IMR-90 (cell line): ENCODE measurements at regions not wholly inside any gene's neighbourhood (a gene's known extent, or its start where the extent isn't known, plus 50 kb on each side); places are given as distances from the start of the nearest gene placed in this dataset.

Experiments
- ATAC-seq: fragments of 200-7000 bp; cut with Tn5 transposase; 2 replicates; pipeline ENCODE4 v1.9.1; 2020; ENCODE audit warnings: low read depth, mild to moderate bottlenecking, moderate library complexity
- BruUV-seq: library from RNA; stranded (reverse); fragments of 400-500 nt; replicated peaks from 2 replicates; lab custom pipeline; 2021; lab: Mats Ljungman, UMichigan
- CTCF ChIA-PET: fragments of 300-600 bp; formaldehyde crosslinking; extraction: SDS; loops from one replicate; lab custom pipeline; 2021; ENCODE audit warnings: antibody characterized with exemption; lab: Yijun Ruan, JAX
- POLR2A ChIA-PET: fragments of 300-600 bp; sonication (Branson Sonifier 250); formaldehyde crosslinking; loops from one replicate; lab custom pipeline; 2022; ENCODE audit warnings: antibody characterized with exemption; ENCODE audit not compliant: unreplicated experiment; lab: Charles Lee
- DNase-seq: peaks from one replicate; pipeline ENCODE4 v3.0.0; 2013
- H2AFZ ChIP-seq: replicated peaks from 2 replicates; pipeline ENCODE3; 2013; ENCODE audit warnings: low read length, mild to moderate bottlenecking; ENCODE audit not compliant: poor library complexity
- H2AK5ac ChIP-seq: 2 replicates; pipeline ENCODE4 v1.6.1; 2013; ENCODE audit warnings: low read depth, low read length, inconsistent platforms
- H2AK9ac ChIP-seq: replicated peaks from 2 replicates; pipeline ENCODE3; 2013; ENCODE audit warnings: mild to moderate bottlenecking, low read depth, low read length, moderate library complexity; ENCODE audit not compliant: poor library complexity
- H2BK120ac ChIP-seq: 2 replicates; pipeline ENCODE4 v1.6.1; 2013; ENCODE audit warnings: low read depth, low read length, inconsistent platforms
- H2BK15ac ChIP-seq: 3 replicates; pipeline ENCODE4 v1.6.1; 2013; ENCODE audit warnings: low read depth, low read length, inconsistent platforms
- H2BK20ac ChIP-seq: 2 replicates; pipeline ENCODE4 v1.6.1; 2013; ENCODE audit warnings: low read depth, mild to moderate bottlenecking, inconsistent platforms, low read length, moderate library complexity
- H2BK5ac ChIP-seq: 2 replicates; pipeline ENCODE4 v1.6.1; 2013; ENCODE audit warnings: mild to moderate bottlenecking, low read depth, low read length, inconsistent platforms; ENCODE audit not compliant: poor library complexity, severe bottlenecking
- H3K14ac ChIP-seq: replicated peaks from 2 replicates; pipeline ENCODE4 v1.6.1; 2013; ENCODE audit warnings: low read depth, low read length, inconsistent platforms
- H3K18ac ChIP-seq: 2 replicates; pipeline ENCODE4 v1.6.1; 2013; ENCODE audit warnings: low read depth, low read length, control low read depth
- H3K23ac ChIP-seq: 2 replicates; pipeline ENCODE4 v1.6.1; 2013; ENCODE audit warnings: low read depth, low read length, inconsistent platforms
- H3K27ac ChIP-seq: 2 replicates; pipeline ENCODE4 v1.5.1; 2013; ENCODE audit warnings: mild to moderate bottlenecking, control low read depth, low read length; ENCODE audit not compliant: insufficient read depth
- H3K27me3 ChIP-seq: 2 replicates; pipeline ENCODE4 v1.6.1; 2013; ENCODE audit warnings: low read length; ENCODE audit not compliant: control insufficient read depth, insufficient read depth
- H3K36me3 ChIP-seq: 2 replicates; pipeline ENCODE4 v1.6.1; 2013; ENCODE audit warnings: low read length, mixed read lengths; ENCODE audit not compliant: control insufficient read depth, insufficient read depth
- H3K4ac ChIP-seq: 2 replicates; pipeline ENCODE4 v1.6.1; 2013; ENCODE audit warnings: low read depth, low read length, inconsistent platforms
- H3K4me1 ChIP-seq: 2 replicates; pipeline ENCODE4 v1.6.1; 2013; ENCODE audit warnings: low read length, mixed read lengths; ENCODE audit not compliant: control insufficient read depth, insufficient read depth
- H3K4me2 ChIP-seq: 2 replicates; pipeline ENCODE4 v1.6.1; 2013; ENCODE audit warnings: low read depth, mild to moderate bottlenecking, control low read depth, low read length, moderate library complexity
- H3K4me3 ChIP-seq: 2 replicates; pipeline ENCODE4 v1.5.1; 2013; ENCODE audit warnings: low read depth, mild to moderate bottlenecking, control low read depth, low read length, moderate library complexity; ENCODE audit not compliant: insufficient read depth
- H3K56ac ChIP-seq: 2 replicates; pipeline ENCODE4 v1.6.1; 2013; ENCODE audit warnings: low read length, inconsistent platforms; ENCODE audit not compliant: insufficient read depth; ENCODE audit errors: extremely low read depth
- H3K79me1 ChIP-seq, 2 experiments: 2 replicates each; pipeline ENCODE4 v1.6.1; 2013; ENCODE audit warnings: low read length in 2 of 2, inconsistent platforms in 1 of 2, low read depth in 1 of 2
- H3K9ac ChIP-seq: 2 replicates; pipeline ENCODE4 v1.6.1; 2013; ENCODE audit warnings: low read depth, low read length, control low read depth
- H3K9me1 ChIP-seq: 2 replicates; pipeline ENCODE4 v1.6.1; 2013; ENCODE audit warnings: low read length, inconsistent platforms; ENCODE audit not compliant: insufficient read depth
- H3K9me3 ChIP-seq: 2 replicates; pipeline ENCODE4 v1.6.1; 2013; ENCODE audit warnings: low read length; ENCODE audit not compliant: control insufficient read depth, insufficient read depth
- H4K20me1 ChIP-seq: 2 replicates; pipeline ENCODE4 v1.6.1; 2013; ENCODE audit warnings: low read length, inconsistent platforms; ENCODE audit not compliant: insufficient read depth
- H4K5ac ChIP-seq: 2 replicates; pipeline ENCODE4 v1.6.1; 2013; ENCODE audit warnings: mild to moderate bottlenecking, low read depth, low read length, control low read depth
- H4K8ac ChIP-seq, 2 experiments: 2 replicates each; pipeline ENCODE4 v1.6.1; 2013; ENCODE audit warnings: low read depth in 2 of 2, low read length in 2 of 2, control low read depth in 1 of 2, inconsistent platforms in 1 of 2
- H4K91ac ChIP-seq: 2 replicates; pipeline ENCODE4 v1.6.1; 2013; ENCODE audit warnings: low read depth, low read length, inconsistent platforms; ENCODE audit not compliant: insufficient read depth
- BHLHE40 ChIP-seq: fragments of 150-350 bp; IDR thresholded peaks from 2 replicates; pipeline ENCODE4 v1.6.1; 2016; ENCODE audit warnings: mild to moderate bottlenecking, low read depth, low read length
- CEBPB ChIP-seq: IDR thresholded peaks from 2 replicates; pipeline ENCODE4 v1.6.1; 2012; ENCODE audit warnings: low read depth, low read length, improper control_type of control experiment
- CHD1 ChIP-seq: IDR thresholded peaks from 2 replicates; pipeline ENCODE4 v1.6.1; 2012; ENCODE audit warnings: low read depth, low read length, improper control_type of control experiment
- ELK1 ChIP-seq: fragments of 150-350 bp; IDR thresholded peaks from 2 replicates; pipeline ENCODE4 v1.6.1; 2016; ENCODE audit warnings: low read depth, mild to moderate bottlenecking, low read length, moderate library complexity, borderline replicate concordance
- FOS ChIP-seq: fragments of 150-350 bp; IDR thresholded peaks from 2 replicates; pipeline ENCODE4 v1.6.1; 2016; ENCODE audit warnings: low read depth, low read length
- MAFK ChIP-seq: IDR thresholded peaks from 2 replicates; pipeline ENCODE4 v1.6.1; 2012; ENCODE audit warnings: low read depth, low read length, improper control_type of control experiment
- MAZ ChIP-seq: IDR thresholded peaks from 2 replicates; pipeline ENCODE4 v1.6.1; 2012; ENCODE audit warnings: low read depth, mild to moderate bottlenecking, low read length, improper control_type of control experiment, moderate library complexity, borderline replicate concordance
- MXI1 ChIP-seq: IDR thresholded peaks from 2 replicates; pipeline ENCODE4 v1.6.1; 2012; ENCODE audit warnings: low read depth, mild to moderate bottlenecking, low read length, moderate library complexity, borderline replicate concordance
- NFE2L2 ChIP-seq: fragments of 150-350 bp; IDR thresholded peaks from 2 replicates; pipeline ENCODE4 v1.6.1; 2016; ENCODE audit warnings: low read depth, mild to moderate bottlenecking, low read length
- POLR2A ChIP-seq: IDR thresholded peaks from 2 replicates; pipeline ENCODE4 v1.6.1; 2012; ENCODE audit warnings: mild to moderate bottlenecking, low read depth, low read length
- RAD21 ChIP-seq: IDR thresholded peaks from 2 replicates; pipeline ENCODE4 v1.6.1; 2012; ENCODE audit warnings: low read length, improper control_type of control experiment
- RCOR1 ChIP-seq: IDR thresholded peaks from 2 replicates; pipeline ENCODE4 v1.6.1; 2012; ENCODE audit warnings: mild to moderate bottlenecking, low read length, improper control_type of control experiment; ENCODE audit not compliant: insufficient replicate concordance
- RFX5 ChIP-seq: IDR thresholded peaks from 2 replicates; pipeline ENCODE4 v1.8.0; 2012; ENCODE audit warnings: low read depth, mild to moderate bottlenecking, low read length, moderate library complexity
- SMC3 ChIP-seq: fragments of 150-350 bp; IDR thresholded peaks from 2 replicates; pipeline ENCODE4 v1.6.1; 2016; ENCODE audit warnings: low read depth, mild to moderate bottlenecking, antibody characterized with exemption, low read length, moderate library complexity
- WGBS, 2 experiments: methylation state at CpG; one replicate each; pipeline versions ENCODE4 v1.1.5 to v1.1.7; 2013; ENCODE audit warnings: missing lambda C conversion rate in 2 of 2; ENCODE audit not compliant: insufficient read length in 1 of 2; ENCODE audit errors: extremely low coverage in 2 of 2; 5-methylcytosine and 5-hydroxymethylcytosine counted together
- dilution Hi-C: fragments of 300-500 bp; cut with HindIII; formaldehyde crosslinking; loops from one replicate; pipeline ENCODE4 v1.14.3; 2018; ENCODE audit warnings: low sequenced_read_pairs; ENCODE audit not compliant: unreplicated experiment
- in situ Hi-C: fragments of 300-500 bp; cut with MboI; formaldehyde crosslinking; loops from 3 replicates; pipeline ENCODE4 v1.14.3; 2019; ENCODE audit warnings: low sequenced_read_pairs, inconsistent platforms, mixed read lengths
- intact Hi-C: fragments of 100-400 bp; cut with micrococcal nuclease; formaldehyde crosslinking; loops from 2 replicates; pipeline ENCODE4 v1.10.0; 2022
- TF ChIP-seq, protein P1 (sequence below): conservative IDR thresholded peaks from 2 replicates; pipeline ENCODE4 v1.5.1; 2012; ENCODE audit warnings: mild to moderate bottlenecking, low read depth, low read length, improper control_type of control experiment
- TF ChIP-seq, protein P2 (sequence below): fragments of 150-350 bp; IDR thresholded peaks from 2 replicates; pipeline ENCODE4 v1.6.1; 2017; ENCODE audit warnings: mild to moderate bottlenecking, antibody characterized with exemption, low read length, low read depth

GRCh38 chr5:100749771-100750284, 153.3 kb downstream of the ST8SIA4 start:
- ChIA-PET CTCF (interaction anchor here (0.6 kb wide), 1 partner anchor 762 kb away, joined by 3 read pairs; no protein-coding TSS in a partner anchor), POLR2A (no interaction called here)
- no peak overlapping the region for H2AFZ ChIP-seq
- H3K4me3 ChIP-seq, result no peak overlapping the region
- 80% methylated on average over 2 of the region's 8 CpGs; no CpG with 5 or more reads in 1 of the 2 experiments for WGBS, 2 experiments
- TF ChIP-seq RAD21 (no peak), SMC3 (no peak), POLR2A (no peak), MAZ (no peak), FOS (no peak), ELK1 (no peak), BHLHE40 (no peak), MXI1 (no peak), NFE2L2 (no peak), RFX5 (no peak), RCOR1 (no peak), MAFK (no peak), CEBPB (no peak), CHD1 (no peak)
- TF ChIP-seq, protein P1, sequence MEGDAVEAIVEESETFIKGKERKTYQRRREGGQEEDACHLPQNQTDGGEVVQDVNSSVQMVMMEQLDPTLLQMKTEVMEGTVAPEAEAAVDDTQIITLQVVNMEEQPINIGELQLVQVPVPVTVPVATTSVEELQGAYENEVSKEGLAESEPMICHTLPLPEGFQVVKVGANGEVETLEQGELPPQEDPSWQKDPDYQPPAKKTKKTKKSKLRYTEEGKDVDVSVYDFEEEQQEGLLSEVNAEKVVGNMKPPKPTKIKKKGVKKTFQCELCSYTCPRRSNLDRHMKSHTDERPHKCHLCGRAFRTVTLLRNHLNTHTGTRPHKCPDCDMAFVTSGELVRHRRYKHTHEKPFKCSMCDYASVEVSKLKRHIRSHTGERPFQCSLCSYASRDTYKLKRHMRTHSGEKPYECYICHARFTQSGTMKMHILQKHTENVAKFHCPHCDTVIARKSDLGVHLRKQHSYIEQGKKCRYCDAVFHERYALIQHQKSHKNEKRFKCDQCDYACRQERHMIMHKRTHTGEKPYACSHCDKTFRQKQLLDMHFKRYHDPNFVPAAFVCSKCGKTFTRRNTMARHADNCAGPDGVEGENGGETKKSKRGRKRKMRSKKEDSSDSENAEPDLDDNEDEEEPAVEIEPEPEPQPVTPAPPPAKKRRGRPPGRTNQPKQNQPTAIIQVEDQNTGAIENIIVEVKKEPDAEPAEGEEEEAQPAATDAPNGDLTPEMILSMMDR, result no peak
- TF ChIP-seq, protein P2, sequence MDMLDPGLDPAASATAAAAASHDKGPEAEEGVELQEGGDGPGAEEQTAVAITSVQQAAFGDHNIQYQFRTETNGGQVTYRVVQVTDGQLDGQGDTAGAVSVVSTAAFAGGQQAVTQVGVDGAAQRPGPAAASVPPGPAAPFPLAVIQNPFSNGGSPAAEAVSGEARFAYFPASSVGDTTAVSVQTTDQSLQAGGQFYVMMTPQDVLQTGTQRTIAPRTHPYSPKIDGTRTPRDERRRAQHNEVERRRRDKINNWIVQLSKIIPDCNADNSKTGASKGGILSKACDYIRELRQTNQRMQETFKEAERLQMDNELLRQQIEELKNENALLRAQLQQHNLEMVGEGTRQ, result no peak
- no peak overlapping the region for H3K14ac ChIP-seq
- no peak overlapping the region for H2BK20ac ChIP-seq
- no peaks in the 10 kb centered on the region for H4K20me1 ChIP-seq
- H2AK9ac ChIP-seq, result no peak overlapping the region
- intact Hi-C loops (no loop called here), in situ Hi-C loops (no loop called here), dilution Hi-C loops (no loop called here)
- H3K36me3 ChIP-seq, result no peaks in the 10 kb centered on the region
- no peak overlapping the region for H3K56ac ChIP-seq
- no TSS peak for BruUV-seq
- H3K4ac ChIP-seq, result no peak overlapping the region
- ATAC-seq (no peak), DNase-seq (no peak)
- no peaks in the 10 kb centered on the region for H3K9me1 ChIP-seq
- H4K5ac ChIP-seq, result no peak overlapping the region
- H4K91ac ChIP-seq, result no peak overlapping the region
- no peak overlapping the region for H2BK15ac ChIP-seq
- no peaks in the 10 kb centered on the region for H3K27me3 ChIP-seq
- no peak overlapping the region for H2BK120ac ChIP-seq
- no peak overlapping the region for H3K27ac ChIP-seq
- H3K18ac ChIP-seq, result no peak overlapping the region
- H3K4me2 ChIP-seq, result no peak overlapping the region; the same call in 1 of the 2 replicates
- H3K23ac ChIP-seq, result no peak overlapping the region
- H4K8ac ChIP-seq, result no peak overlapping the region
- H3K79me1 ChIP-seq, result no peaks in the 10 kb centered on the region
- no peaks in the 10 kb centered on the region for H3K9me3 ChIP-seq
- no peaks in the 10 kb centered on the region for H3K4me1 ChIP-seq
- no peak overlapping the region for H2AK5ac ChIP-seq
- no peak overlapping the region for H2BK5ac ChIP-seq
- no peak overlapping the region for H3K9ac ChIP-seq
